IPS DF 4.7 (cell line): ENCODE measurements at regions not wholly inside any gene's neighbourhood (a gene's known extent, or its start where the extent isn't known, plus 50 kb on each side); places are given as distances from the start of the nearest gene placed in this dataset.

ENCODE experiments used
- DNase-seq: peaks from one replicate; pipeline ENCODE4 v3.0.0-alpha.2; 2013; ENCODE audit warnings: low spot score; ENCODE audit errors: extremely low read depth

GRCh38 chr3:127089486-127090145 is 103.3 kb upstream of the PRR23E start:
- no peak for DNase-seq

GRCh38 chr3:127090218-127091160 is 102.4 kb upstream of the PRR23E start:
- no peak for DNase-seq

GRCh38 chr3:127091376-127091775 is 101.6 kb upstream of the PRR23E start:
- DNase-seq, result no peak

GRCh38 chr3:127092368-127092767 is 100.6 kb upstream of the PRR23E start:
- no peak for DNase-seq

GRCh38 chr3:127092776-127093175 is 100.2 kb upstream of the PRR23E start:
- no peak for DNase-seq

- DNase-seq, result no peak
These were observed 99.6 kb upstream of the PRR23E start for GRCh38 chr3:127093312-127093711.

- no peak for DNase-seq
These were observed 97.2 kb upstream of the PRR23E start for GRCh38 chr3:127095774-127096173.

- no peak for DNase-seq
These were observed 96.5 kb upstream of the PRR23E start for GRCh38 chr3:127096256-127097071.

GRCh38 chr3:127097072-127097405 is 95.9 kb upstream of the PRR23E start:
- DNase-seq, result no peak

GRCh38 chr3:127097481-127097880 is 95.5 kb upstream of the PRR23E start:
- DNase-seq, result no peak

- DNase-seq, result no peak
These were observed 92.9 kb upstream of the PRR23E start for GRCh38 chr3:127099982-127100381.

GRCh38 chr3:127100459-127101410 is 92.2 kb upstream of the PRR23E start:
- no peak for DNase-seq

- DNase-seq, result no peak
These were observed 91.3 kb upstream of the PRR23E start for GRCh38 chr3:127101411-127102187.

GRCh38 chr3:127102188-127102520 is 90.8 kb upstream of the PRR23E start:
- no peak for DNase-seq

- DNase-seq, result no peak
These were observed 90.3 kb upstream of the PRR23E start for GRCh38 chr3:127102587-127102986.

- DNase-seq, result no peak
These were observed 89.9 kb upstream of the PRR23E start for GRCh38 chr3:127103080-127103479.

- no peak for DNase-seq
These were observed 88.3 kb upstream of the PRR23E start for GRCh38 chr3:127104586-127104985.

- DNase-seq, result no peak
These were observed 87.3 kb upstream of the PRR23E start for GRCh38 chr3:127105587-127105986.

- no peak for DNase-seq
These were observed 86.9 kb upstream of the PRR23E start for GRCh38 chr3:127106053-127106452.

GRCh38 chr3:127106456-127106855 is 86.5 kb upstream of the PRR23E start:
- no peak for DNase-seq
